SK-N-SH treated with all-trans-retinoic acid at 6 μM for 48 hours (cell line): ENCODE measurements at regions not wholly inside any gene's neighbourhood (a gene's known extent, or its start where the extent isn't known, plus 50 kb on each side); places are given as distances from the start of the nearest gene placed in this dataset.

Experiments
- ATAC-seq: fragments of 200-7000 bp; cut with Tn5 transposase; 3 replicates; pipeline ENCODE4 v1.9.1; 2020; ENCODE audit warnings: mild to moderate bottlenecking, moderate library complexity
- ARNTL ChIP-seq: fragments of 450-650 bp; formaldehyde crosslinking; IDR thresholded peaks from 2 replicates; pipeline ENCODE4 v1.5.0; 2020; ENCODE audit warnings: low read depth, mild to moderate bottlenecking, moderate library complexity, borderline replicate concordance
- CREB5 ChIP-seq: fragments of 250-450 bp; sonication (Bioruptor Pico); IDR thresholded peaks from 2 replicates; pipeline ENCODE4 v1.5.1; 2020; ENCODE audit warnings: low read depth, mild to moderate bottlenecking, moderate library complexity
- CSDC2 ChIP-seq: fragments of 250-450 bp; sonication (Bioruptor Pico); IDR thresholded peaks from 2 replicates; pipeline ENCODE4 v1.5.0; 2020; ENCODE audit warnings: mild to moderate bottlenecking, moderate library complexity
- ESRRG ChIP-seq: fragments of 250-450 bp; sonication (Bioruptor Pico); IDR thresholded peaks from 2 replicates; pipeline ENCODE4 v1.6.1; 2021; ENCODE audit warnings: mild to moderate bottlenecking
- GLIS3 ChIP-seq: fragments of 250-450 bp; sonication (Bioruptor Pico); IDR thresholded peaks from 2 replicates; pipeline ENCODE4 v1.5.0; 2020; ENCODE audit warnings: mild to moderate bottlenecking, moderate library complexity
- ISL1 ChIP-seq: fragments of 250-450 bp; sonication (Bioruptor Pico); IDR thresholded peaks from 2 replicates; pipeline ENCODE4 v2.1.2; 2022; ENCODE audit warnings: mild to moderate bottlenecking, moderate library complexity
- OSR1 ChIP-seq: fragments of 250-450 bp; sonication (Bioruptor Pico); IDR thresholded peaks from 2 replicates; pipeline ENCODE4 v1.8.0; 2022; ENCODE audit warnings: moderate library complexity, mild to moderate bottlenecking, inconsistent platforms
- PATZ1 ChIP-seq: fragments of 250-450 bp; sonication (Bioruptor Pico); IDR thresholded peaks from 2 replicates; pipeline ENCODE4 v1.8.0; 2020; ENCODE audit warnings: mild to moderate bottlenecking, moderate library complexity, borderline replicate concordance
- PPARA ChIP-seq: fragments of 250-450 bp; sonication (Bioruptor Pico); IDR thresholded peaks from 2 replicates; pipeline ENCODE4 v1.5.0; 2020; ENCODE audit warnings: mild to moderate bottlenecking, borderline replicate concordance
- SNAI2 ChIP-seq: fragments of 250-450 bp; sonication (Bioruptor Pico); IDR thresholded peaks from 2 replicates; pipeline ENCODE4 v1.5.0; 2020; ENCODE audit warnings: mild to moderate bottlenecking, moderate library complexity
- TCF4 ChIP-seq: fragments of 250-450 bp; sonication (Bioruptor Pico); IDR thresholded peaks from 2 replicates; pipeline ENCODE4 v1.8.0; 2021; ENCODE audit warnings: mild to moderate bottlenecking, moderate library complexity, borderline replicate concordance
- TOX ChIP-seq: fragments of 250-450 bp; sonication (Bioruptor Pico); IDR thresholded peaks from 2 replicates; pipeline ENCODE4 v1.8.0; 2021; ENCODE audit warnings: mild to moderate bottlenecking, moderate library complexity, borderline replicate concordance
- TSHZ2 ChIP-seq: fragments of 250-450 bp; sonication (Bioruptor Pico); IDR thresholded peaks from 2 replicates; pipeline ENCODE4 v1.5.0; 2020; ENCODE audit warnings: mild to moderate bottlenecking, moderate library complexity
- ZFP3 ChIP-seq: fragments of 250-450 bp; sonication (Bioruptor Pico); IDR thresholded peaks from 2 replicates; pipeline ENCODE4 v1.5.0; 2020; ENCODE audit warnings: mild to moderate bottlenecking, moderate library complexity
- ZFP30 ChIP-seq: fragments of 450-650 bp; formaldehyde crosslinking; IDR thresholded peaks from 2 replicates; pipeline ENCODE4 v1.5.0; 2022; ENCODE audit warnings: mild to moderate bottlenecking, moderate library complexity
- ZNF565 ChIP-seq: fragments of 450-650 bp; formaldehyde crosslinking; conservative IDR thresholded peaks from 2 replicates; pipeline ENCODE4 v1.5.0; 2020; ENCODE audit warnings: low read depth, mild to moderate bottlenecking, moderate library complexity
- ZNF8 ChIP-seq: fragments of 450-650 bp; formaldehyde crosslinking; IDR thresholded peaks from 2 replicates; pipeline ENCODE4 v1.5.0; 2020; ENCODE audit warnings: mild to moderate bottlenecking, moderate library complexity
- TF ChIP-seq, protein P1 (sequence below): fragments of 250-450 bp; sonication (Bioruptor Pico); IDR thresholded peaks from 2 replicates; pipeline ENCODE4 v1.8.0; 2021; ENCODE audit warnings: low read depth, mild to moderate bottlenecking, moderate library complexity, borderline replicate concordance

DNA sequence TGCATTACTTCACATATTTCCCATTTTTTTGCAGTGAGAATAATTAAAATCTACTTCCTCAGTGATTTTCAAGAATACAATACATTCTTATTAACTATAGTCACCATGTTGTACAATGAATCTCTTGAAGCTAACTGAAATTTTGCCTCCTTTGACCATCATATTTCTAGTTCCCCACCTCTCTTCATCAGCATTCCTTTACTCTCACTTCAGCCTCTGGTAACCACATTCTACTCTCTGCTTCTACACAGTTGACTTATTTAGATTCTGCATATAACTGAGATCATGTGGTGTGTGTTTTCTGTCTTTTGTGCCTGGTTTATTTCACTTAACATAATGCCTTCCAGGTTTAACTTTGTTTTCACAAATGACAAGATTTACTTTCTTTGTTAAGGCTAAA is 304.4 kb upstream of the LYPLAL1 start (continued):
- TF ChIP-seq, protein P1, sequence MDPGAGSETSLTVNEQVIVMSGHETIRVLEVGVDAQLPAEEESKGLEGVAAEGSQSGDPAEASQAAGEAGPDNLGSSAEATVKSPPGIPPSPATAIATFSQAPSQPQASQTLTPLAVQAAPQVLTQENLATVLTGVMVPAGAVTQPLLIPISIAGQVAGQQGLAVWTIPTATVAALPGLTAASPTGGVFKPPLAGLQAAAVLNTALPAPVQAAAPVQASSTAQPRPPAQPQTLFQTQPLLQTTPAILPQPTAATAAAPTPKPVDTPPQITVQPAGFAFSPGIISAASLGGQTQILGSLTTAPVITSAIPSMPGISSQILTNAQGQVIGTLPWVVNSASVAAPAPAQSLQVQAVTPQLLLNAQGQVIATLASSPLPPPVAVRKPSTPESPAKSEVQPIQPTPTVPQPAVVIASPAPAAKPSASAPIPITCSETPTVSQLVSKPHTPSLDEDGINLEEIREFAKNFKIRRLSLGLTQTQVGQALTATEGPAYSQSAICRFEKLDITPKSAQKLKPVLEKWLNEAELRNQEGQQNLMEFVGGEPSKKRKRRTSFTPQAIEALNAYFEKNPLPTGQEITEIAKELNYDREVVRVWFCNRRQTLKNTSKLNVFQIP = no peak
- TF ChIP-seq PATZ1 (CRISPR knock-in tag) (no peak), ARNTL (CRISPR knock-in tag) (no peak), PPARA (CRISPR knock-in tag) (no peak)

- TF ChIP-seq TSHZ2 (CRISPR knock-in tag) (no peak), ZFP3 (CRISPR knock-in tag) (no peak), OSR1 (CRISPR knock-in tag) (no peak), ZFP30 (no peak), ESRRG (CRISPR knock-in tag) (no peak)
- TF ChIP-seq, all 23 proteins: peak for 0
- no peak for ATAC-seq
Measured at GRCh38 chr1:218872026-218872425, 301.7 kb upstream of the LYPLAL1 start.

DNA sequence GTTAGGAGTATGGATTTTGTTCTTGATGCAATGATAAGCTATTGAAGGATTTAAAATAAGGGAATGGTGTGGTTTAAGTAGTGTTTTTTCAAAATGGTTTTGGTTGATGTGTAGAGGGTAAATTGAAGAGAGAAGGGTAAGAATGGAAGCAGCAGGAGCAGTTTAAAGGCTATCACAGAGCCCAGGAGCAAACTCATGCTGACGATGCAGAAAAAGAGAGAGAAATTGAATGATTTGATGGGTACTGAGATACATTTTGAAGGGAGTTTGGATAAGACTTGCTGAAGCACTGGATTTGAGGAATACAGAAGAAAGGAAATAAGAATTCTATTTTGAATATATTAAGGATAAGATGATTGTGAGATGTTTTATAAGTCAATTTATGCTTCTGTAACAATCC is 300.8 kb upstream of the LYPLAL1 start:
- no peak for ATAC-seq
- TF ChIP-seq TCF4 (CRISPR knock-in tag) (no peak), ARNTL (CRISPR knock-in tag) (no peak), TOX (no peak), GLIS3 (CRISPR knock-in tag) (no peak), PPARA (CRISPR knock-in tag) (no peak), PATZ1 (CRISPR knock-in tag) (no peak), ZNF8 (CRISPR knock-in tag) (no peak), OSR1 (CRISPR knock-in tag) (no peak), ISL1 (CRISPR knock-in tag) (no peak), CREB5 (CRISPR knock-in tag) (no peak)

DNA sequence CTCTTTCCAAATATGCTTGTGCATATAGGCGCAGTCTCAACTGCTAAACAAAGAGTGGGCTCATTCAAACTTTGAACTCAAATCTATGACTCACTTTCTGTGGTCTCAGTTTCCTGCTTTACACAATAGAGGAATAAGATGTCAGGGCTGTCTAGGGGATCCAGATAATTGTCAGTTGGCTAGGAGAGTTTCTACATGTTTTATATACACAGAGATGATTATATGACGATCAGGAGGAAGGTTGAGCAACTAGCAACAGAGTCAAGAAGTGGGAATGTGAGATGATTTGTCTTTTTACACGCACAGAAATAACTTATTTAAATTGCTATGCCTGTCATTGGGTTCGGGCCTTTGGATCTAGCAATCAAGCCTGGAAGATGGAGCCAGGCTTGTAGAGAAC is 299.4 kb upstream of the LYPLAL1 start:
- no peak for ATAC-seq
- TF ChIP-seq ESRRG (CRISPR knock-in tag) (no peak), TSHZ2 (CRISPR knock-in tag) (no peak), PPARA (CRISPR knock-in tag) (no peak), SNAI2 (no peak), ZFP3 (CRISPR knock-in tag) (no peak), TCF4 (CRISPR knock-in tag) (no peak), CREB5 (CRISPR knock-in tag) (no peak), ZNF565 (CRISPR knock-in tag) (no peak), PATZ1 (CRISPR knock-in tag) (no peak), CSDC2 (no peak), ARNTL (CRISPR knock-in tag) (no peak)
